ENCODE measurements at regions not wholly inside any gene's neighbourhood (a gene's known extent, or its start where the extent isn't known, plus 50 kb on each side); places are given as distances from the start of the nearest gene placed in this dataset.
A peak's percentile ranks its signal among the peaks of the same experiment; 100 is the strongest.

GRCh38 chr2:181356526-181357130 lies 100.6 kb upstream of the ITGA4 start:
- no peaks in the 10 kb centered on the region for H3K9me3 ChIP-seq (ENCODE audit: control insufficient read depth in 1 of 2, low read length in 2 of 2)
- Mint-ChIP-seq H3K36me3 (peaks cover 2 to 16% of the 10 kb centered on the region in 2 donors), H3K4me1 (peaks cover 0 to 4% (median under 1%) of the 10 kb centered on the region in 4 donors), H3K9me3 (no peaks in the 10 kb centered on the region), H3K27ac (no peak overlapping the region), H3K27me3 (no peaks in the 10 kb centered on the region), H3K4me3 (no peak overlapping the region)
- no peaks in the 10 kb centered on the region for H3K4me1 ChIP-seq (ENCODE audit: insufficient read depth, low read length)
- POLR2A ChIA-PET (ENCODE audit: partially characterized antibody), result no interaction called here
- CTCF ChIA-PET (ENCODE audit: partially characterized antibody), result no interaction called here
- no peak overlapping the region for H3K4me3 ChIP-seq (ENCODE audit: low read length in 2 of 2)
- H3K36me3 ChIP-seq (ENCODE audit: insufficient read depth, low read length), result no peaks in the 10 kb centered on the region
- no peaks in the 10 kb centered on the region for H3K27me3 ChIP-seq (ENCODE audit: insufficient read depth, low read length)
- no peak overlapping the region for H3K27ac ChIP-seq (ENCODE audit: low read depth, low read length)
- DNase-seq, result no peak
- intact Hi-C loops (cut with micrococcal nuclease), result no loop called here

- DNase-seq, result no peak
- Histone ChIP-seq H3K4me1 (ENCODE audit: insufficient read depth, low read length) (no peaks in the 10 kb centered on the region), H3K36me3 (ENCODE audit: insufficient read depth, low read length) (no peaks in the 10 kb centered on the region), H3K27ac (ENCODE audit: low read depth, low read length) (no peak overlapping the region), H3K4me3 (ENCODE audit: low read length in 2 of 2) (no peak overlapping the region), H3K9me3 (ENCODE audit: control insufficient read depth in 1 of 2, low read length in 2 of 2) (no peaks in the 10 kb centered on the region), H3K27me3 (ENCODE audit: insufficient read depth, low read length) (no peaks in the 10 kb centered on the region)
- Mint-ChIP-seq H3K27ac (no peak overlapping the region), H3K36me3 (peaks cover 3 to 22% of the 10 kb centered on the region in 2 donors), H3K4me3 (no peak overlapping the region), H3K27me3 (no peaks in the 10 kb centered on the region), H3K4me1 (peaks cover 0 to 2% (median 0%) of the 10 kb centered on the region in 4 donors), H3K9me3 (no peaks in the 10 kb centered on the region)
- ChIA-PET POLR2A (ENCODE audit: partially characterized antibody) (no interaction called here), CTCF (ENCODE audit: partially characterized antibody) (no interaction called here)
- intact Hi-C loops (cut with micrococcal nuclease), result no loop called here
Measured at GRCh38 chr2:181357979-181358378, 99.2 kb upstream of the ITGA4 start.

- intact Hi-C loops (cut with micrococcal nuclease), result no loop called here
- CTCF ChIA-PET (ENCODE audit: partially characterized antibody), result interaction anchor here (1.0 to 1.5 kb wide), 2 partner anchors 10 to 51 kb away, joined by 3 to 4 read pairs; no protein-coding TSS in a partner anchor
- Histone ChIP-seq H3K27me3 (ENCODE audit: insufficient read depth, low read length) (no peaks in the 10 kb centered on the region), H3K36me3 (ENCODE audit: insufficient read depth, low read length) (no peaks in the 10 kb centered on the region), H3K27ac (ENCODE audit: low read depth, low read length) (no peak overlapping the region), H3K4me3 (ENCODE audit: low read length in 2 of 2) (no peak overlapping the region), H3K9me3 (ENCODE audit: control insufficient read depth in 1 of 2, low read length in 2 of 2) (no peaks in the 10 kb centered on the region), H3K4me1 (ENCODE audit: insufficient read depth, low read length) (no peaks in the 10 kb centered on the region)
- H3K4me3 Mint-ChIP-seq, result no peak overlapping the region
- no peak overlapping the region for H3K27ac Mint-ChIP-seq
- POLR2A ChIA-PET (ENCODE audit: partially characterized antibody), result no interaction called here
- DNase-seq, result no peak
- no peaks in the 10 kb centered on the region for H3K27me3 Mint-ChIP-seq
- H3K36me3 Mint-ChIP-seq, result peaks cover 7 to 36% of the 10 kb centered on the region in 2 donors
- H3K9me3 Mint-ChIP-seq, result no peaks in the 10 kb centered on the region
- peaks cover 0 to 2% (median 0%) of the 10 kb centered on the region in 4 donors for H3K4me1 Mint-ChIP-seq
Measured at GRCh38 chr2:181362561-181362960, 94.6 kb upstream of the ITGA4 start.

GRCh38 chr2:181363164-181363563 lies 94.0 kb upstream of the ITGA4 start:
- Histone ChIP-seq H3K27me3 (ENCODE audit: insufficient read depth, low read length) (no peaks in the 10 kb centered on the region), H3K9me3 (ENCODE audit: control insufficient read depth in 1 of 2, low read length in 2 of 2) (no peaks in the 10 kb centered on the region), H3K4me1 (ENCODE audit: insufficient read depth, low read length) (no peaks in the 10 kb centered on the region), H3K36me3 (ENCODE audit: insufficient read depth, low read length) (no peaks in the 10 kb centered on the region), H3K27ac (ENCODE audit: low read depth, low read length) (no peak overlapping the region), H3K4me3 (ENCODE audit: low read length in 2 of 2) (no peak overlapping the region)
- CTCF ChIA-PET (ENCODE audit: partially characterized antibody), result interaction anchor here (1.0 to 1.5 kb wide), 2 partner anchors 9 to 52 kb away, joined by 3 to 4 read pairs; no protein-coding TSS in a partner anchor
- no peak for DNase-seq
- Mint-ChIP-seq H3K27ac (no peak overlapping the region), H3K27me3 (no peaks in the 10 kb centered on the region), H3K4me3 (no peak overlapping the region), H3K4me1 (peaks cover 0 to 2% (median 0%) of the 10 kb centered on the region in 4 donors), H3K36me3 (peaks cover 7 to 36% of the 10 kb centered on the region in 2 donors), H3K9me3 (no peaks in the 10 kb centered on the region)
- POLR2A ChIA-PET (ENCODE audit: partially characterized antibody), result no interaction called here
- intact Hi-C loops (cut with micrococcal nuclease), result no loop called here

GRCh38 chr2:181364492-181365170 lies 92.6 kb upstream of the ITGA4 start:
- Histone ChIP-seq H3K9me3 (ENCODE audit: control insufficient read depth in 1 of 2, low read length in 2 of 2) (no peaks in the 10 kb centered on the region), H3K4me1 (ENCODE audit: insufficient read depth, low read length) (no peaks in the 10 kb centered on the region), H3K4me3 (ENCODE audit: low read length in 2 of 2) (no peak overlapping the region), H3K36me3 (ENCODE audit: insufficient read depth, low read length) (no peaks in the 10 kb centered on the region), H3K27me3 (ENCODE audit: insufficient read depth, low read length) (no peaks in the 10 kb centered on the region), H3K27ac (ENCODE audit: low read depth, low read length) (no peak overlapping the region)
- Mint-ChIP-seq H3K4me3 (no peak overlapping the region), H3K27ac (no peak overlapping the region), H3K9me3 (no peaks in the 10 kb centered on the region), H3K27me3 (no peaks in the 10 kb centered on the region), H3K36me3 (peaks cover 7 to 39% of the 10 kb centered on the region in 2 donors), H3K4me1 (peaks cover 0 to 3% (median 1%) of the 10 kb centered on the region in 4 donors)
- intact Hi-C loops (cut with micrococcal nuclease), result no loop called here
- POLR2A ChIA-PET (ENCODE audit: partially characterized antibody), result interaction anchor here (0.6 kb wide), 2 partner anchors 9 to 168 kb away, joined by 3 read pairs; no protein-coding TSS in a partner anchor
- DNase-seq, result no peak
- CTCF ChIA-PET (ENCODE audit: partially characterized antibody), result interaction anchor here (1.0 kb wide), 1 partner anchor 9 kb away, joined by 3 read pairs; no protein-coding TSS in a partner anchor

GRCh38 chr2:181366675-181367175 lies 90.5 kb upstream of the ITGA4 start:
- ChIA-PET POLR2A (ENCODE audit: partially characterized antibody) (no interaction called here), CTCF (ENCODE audit: partially characterized antibody) (no interaction called here)
- Histone ChIP-seq H3K4me1 (ENCODE audit: insufficient read depth, low read length) (peaks cover 11% of the 10 kb centered on the region), H3K36me3 (ENCODE audit: insufficient read depth, low read length) (no peaks in the 10 kb centered on the region), H3K9me3 (ENCODE audit: control insufficient read depth in 1 of 2, low read length in 2 of 2) (no peaks in the 10 kb centered on the region), H3K4me3 (ENCODE audit: low read length in 2 of 2) (no peak overlapping the region), H3K27me3 (ENCODE audit: insufficient read depth, low read length) (no peaks in the 10 kb centered on the region), H3K27ac (ENCODE audit: low read depth, low read length) (no peak overlapping the region)
- no peak overlapping the region for H3K4me3 Mint-ChIP-seq
- peaks cover 7 to 38% of the 10 kb centered on the region in 2 donors for H3K36me3 Mint-ChIP-seq
- no peak for DNase-seq
- H3K9me3 Mint-ChIP-seq, result no peaks in the 10 kb centered on the region
- H3K4me1 Mint-ChIP-seq, result peaks cover 4 to 15% (median 10%) of the 10 kb centered on the region in 4 donors
- H3K27ac Mint-ChIP-seq, result peak overlapping the region in 3 of 7 donors; percentile 9 to 66 (median 14)
- intact Hi-C loops (cut with micrococcal nuclease), result no loop called here
- no peaks in the 10 kb centered on the region for H3K27me3 Mint-ChIP-seq

GRCh38 chr2:181367411-181367810 lies 89.8 kb upstream of the ITGA4 start:
- Histone ChIP-seq H3K27ac (ENCODE audit: low read depth, low read length) (no peak overlapping the region), H3K4me1 (ENCODE audit: insufficient read depth, low read length) (peaks cover 18% of the 10 kb centered on the region), H3K27me3 (ENCODE audit: insufficient read depth, low read length) (no peaks in the 10 kb centered on the region), H3K36me3 (ENCODE audit: insufficient read depth, low read length) (no peaks in the 10 kb centered on the region), H3K9me3 (ENCODE audit: control insufficient read depth in 1 of 2, low read length in 2 of 2) (no peaks in the 10 kb centered on the region), H3K4me3 (ENCODE audit: low read length in 2 of 2) (no peak overlapping the region)
- ChIA-PET CTCF (ENCODE audit: partially characterized antibody) (no interaction called here), POLR2A (ENCODE audit: partially characterized antibody) (no interaction called here)
- Mint-ChIP-seq H3K36me3 (peaks cover 7 to 33% of the 10 kb centered on the region in 2 donors), H3K27me3 (no peaks in the 10 kb centered on the region), H3K4me3 (no peak overlapping the region), H3K27ac (no peak overlapping the region), H3K9me3 (no peaks in the 10 kb centered on the region), H3K4me1 (peaks cover 8 to 22% (median 16%) of the 10 kb centered on the region in 4 donors)
- intact Hi-C loops (cut with micrococcal nuclease), result no loop called here
- no peak for DNase-seq

Measured in CD4-positive, alpha-beta memory T cell (primary cell).